Glutamatergic neuron (in vitro differentiated cells): ENCODE measurements at regions not wholly inside any gene's neighbourhood (a gene's known extent, or its start where the extent isn't known, plus 50 kb on each side); places are given as distances from the start of the nearest gene placed in this dataset.

Experiments used
- DNase-seq: peaks from one replicate; pipeline ENCODE4 v3.0.0; 2022
- H3K27ac Mint-ChIP-seq: one replicate; pipeline ENCODE4 v1.8.0; 2020; ENCODE audit warnings: mild to moderate bottlenecking, mixed read lengths, inconsistent platforms; ENCODE audit not compliant: unreplicated experiment
- H3K27me3 Mint-ChIP-seq: one replicate; pipeline ENCODE4 v1.8.0; 2020; ENCODE audit warnings: mild to moderate bottlenecking, moderate library complexity, mixed read lengths, inconsistent platforms; ENCODE audit not compliant: unreplicated experiment
- H3K36me3 Mint-ChIP-seq: one replicate; pipeline ENCODE4 v1.8.0; 2020; ENCODE audit warnings: mild to moderate bottlenecking, mixed read lengths, inconsistent platforms; ENCODE audit not compliant: unreplicated experiment
- H3K4me1 Mint-ChIP-seq: one replicate; pipeline ENCODE4 v1.8.0; 2020; ENCODE audit warnings: mild to moderate bottlenecking, low read depth, mixed read lengths, inconsistent platforms; ENCODE audit not compliant: unreplicated experiment
- H3K4me3 Mint-ChIP-seq: one replicate; pipeline ENCODE4 v1.8.0; 2020; ENCODE audit warnings: mild to moderate bottlenecking, mixed read lengths, inconsistent platforms; ENCODE audit not compliant: unreplicated experiment
- H3K9me3 Mint-ChIP-seq: one replicate; pipeline ENCODE4 v1.8.0; 2020; ENCODE audit warnings: mild to moderate bottlenecking, moderate library complexity, mixed read lengths, inconsistent platforms; ENCODE audit not compliant: unreplicated experiment
- TF ChIP-seq, protein P1 (sequence below): fragments of 200-600 bp; sonication (generic); IDR thresholded peaks from one replicate; pipeline ENCODE4 v1.5.0; 2021; ENCODE audit not compliant: partially characterized antibody, unreplicated experiment

DNA sequence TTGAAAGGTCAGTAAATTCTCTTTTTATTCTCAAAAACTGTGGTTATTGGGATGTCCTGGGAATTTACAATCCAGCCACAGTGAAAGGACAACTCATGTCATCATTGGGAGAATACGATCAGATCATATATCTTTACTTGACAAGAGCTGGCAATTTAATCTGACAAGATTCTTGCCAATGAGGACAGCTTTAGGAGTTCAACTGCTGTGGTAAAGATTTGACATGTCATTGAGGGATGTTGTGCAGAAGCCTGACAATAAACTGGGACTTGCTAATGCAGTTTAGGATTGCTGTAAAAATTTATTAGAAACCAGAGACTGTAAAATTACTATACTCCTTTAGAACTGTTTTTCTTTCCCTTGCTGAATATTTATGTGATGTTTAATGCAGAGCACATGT lies 1131.0 kb downstream of the MAT2B start:
- TF ChIP-seq, protein P1, sequence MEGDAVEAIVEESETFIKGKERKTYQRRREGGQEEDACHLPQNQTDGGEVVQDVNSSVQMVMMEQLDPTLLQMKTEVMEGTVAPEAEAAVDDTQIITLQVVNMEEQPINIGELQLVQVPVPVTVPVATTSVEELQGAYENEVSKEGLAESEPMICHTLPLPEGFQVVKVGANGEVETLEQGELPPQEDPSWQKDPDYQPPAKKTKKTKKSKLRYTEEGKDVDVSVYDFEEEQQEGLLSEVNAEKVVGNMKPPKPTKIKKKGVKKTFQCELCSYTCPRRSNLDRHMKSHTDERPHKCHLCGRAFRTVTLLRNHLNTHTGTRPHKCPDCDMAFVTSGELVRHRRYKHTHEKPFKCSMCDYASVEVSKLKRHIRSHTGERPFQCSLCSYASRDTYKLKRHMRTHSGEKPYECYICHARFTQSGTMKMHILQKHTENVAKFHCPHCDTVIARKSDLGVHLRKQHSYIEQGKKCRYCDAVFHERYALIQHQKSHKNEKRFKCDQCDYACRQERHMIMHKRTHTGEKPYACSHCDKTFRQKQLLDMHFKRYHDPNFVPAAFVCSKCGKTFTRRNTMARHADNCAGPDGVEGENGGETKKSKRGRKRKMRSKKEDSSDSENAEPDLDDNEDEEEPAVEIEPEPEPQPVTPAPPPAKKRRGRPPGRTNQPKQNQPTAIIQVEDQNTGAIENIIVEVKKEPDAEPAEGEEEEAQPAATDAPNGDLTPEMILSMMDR: no peak
- Mint-ChIP-seq H3K36me3 (no peaks in the 10 kb centered on the region), H3K27me3 (no peaks in the 10 kb centered on the region), H3K4me1 (no peaks in the 10 kb centered on the region), H3K4me3 (no peak overlapping the region), H3K9me3 (no peaks in the 10 kb centered on the region), H3K27ac (no peak overlapping the region)
- no peak for DNase-seq

DNA sequence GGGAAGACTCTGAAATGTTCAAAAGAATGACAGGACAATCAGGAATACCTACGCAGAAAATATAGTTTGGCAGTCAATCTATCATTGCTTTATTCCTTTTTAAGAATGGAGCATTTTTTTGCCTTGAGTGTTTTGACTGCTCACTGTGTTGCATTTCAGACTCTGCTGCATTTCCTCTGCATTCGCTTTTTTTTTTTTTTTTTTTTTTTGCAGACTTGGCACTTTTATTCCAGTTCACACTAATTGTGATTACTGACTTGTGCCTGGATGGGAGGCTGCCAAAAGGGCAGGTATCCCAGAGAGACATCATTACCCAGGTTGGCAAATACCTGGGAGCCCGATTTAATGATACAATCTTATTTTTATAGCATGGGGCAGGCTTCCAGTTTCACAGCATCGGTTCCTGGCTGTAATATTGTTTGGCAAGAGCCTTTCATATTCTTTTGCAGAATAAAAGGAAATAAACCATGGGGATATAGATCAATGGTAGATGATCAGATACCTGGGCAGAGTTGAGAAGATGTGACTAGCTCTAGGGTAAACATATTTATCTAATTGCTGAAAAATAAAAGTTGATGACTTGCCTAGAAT lies 1132.6 kb downstream of the MAT2B start:
- H3K36me3 Mint-ChIP-seq: no peaks in the 10 kb centered on the region
- no peak overlapping the region for H3K27ac Mint-ChIP-seq
- no peak for DNase-seq
- TF ChIP-seq, protein P1: no peak
- H3K4me3 Mint-ChIP-seq: no peak overlapping the region
- no peaks in the 10 kb centered on the region for H3K9me3 Mint-ChIP-seq
- no peaks in the 10 kb centered on the region for H3K4me1 Mint-ChIP-seq
- no peaks in the 10 kb centered on the region for H3K27me3 Mint-ChIP-seq

DNA sequence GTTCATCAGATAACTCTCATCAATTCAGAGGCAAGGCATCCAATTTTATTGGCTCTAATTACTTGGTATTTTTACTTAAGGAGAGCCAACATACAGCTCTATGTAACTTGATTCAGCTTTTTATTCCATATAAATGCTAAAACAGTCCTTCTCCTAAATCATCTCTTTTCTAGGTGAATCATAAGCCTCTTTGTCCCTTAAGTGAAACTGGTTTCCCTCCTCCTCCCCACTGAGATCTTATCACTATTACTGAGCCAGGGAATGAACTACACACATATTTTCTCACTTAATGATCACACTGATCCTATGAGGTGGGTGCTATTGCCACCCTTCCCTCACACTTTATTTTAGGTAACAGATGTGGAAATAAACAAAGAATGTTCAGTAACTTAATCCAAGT lies 1143.8 kb downstream of the MAT2B start:
- Mint-ChIP-seq H3K4me3 (no peak overlapping the region), H3K4me1 (peaks cover 2% of the 10 kb centered on the region), H3K36me3 (no peaks in the 10 kb centered on the region), H3K27ac (no peak overlapping the region), H3K27me3 (peaks cover 6% of the 10 kb centered on the region), H3K9me3 (peaks cover 2% of the 10 kb centered on the region)
- DNase-seq: no peak
- TF ChIP-seq, protein P1: no peak

DNA sequence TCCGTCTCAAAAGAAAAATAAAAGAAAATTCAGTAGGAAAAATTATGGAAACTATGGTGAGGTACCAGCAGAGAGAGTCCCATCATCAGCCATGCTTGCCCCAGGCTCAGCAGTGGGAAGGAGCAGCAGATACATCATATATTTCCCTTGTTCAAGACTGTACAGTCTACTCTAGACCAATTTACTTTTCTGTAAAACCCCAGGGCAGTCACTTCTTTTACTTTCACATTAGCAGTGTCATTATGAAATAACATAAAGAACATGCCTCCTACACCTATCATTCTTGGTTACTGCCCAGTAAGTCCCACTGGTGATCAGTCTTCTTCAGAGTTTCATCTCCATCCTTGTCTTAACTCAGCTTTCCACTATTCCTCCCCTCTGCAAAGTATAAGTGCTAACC lies 1145.0 kb downstream of the MAT2B start:
- Mint-ChIP-seq H3K27me3 (peaks cover 3% of the 10 kb centered on the region), H3K4me1 (peaks cover 2% of the 10 kb centered on the region)

DNA sequence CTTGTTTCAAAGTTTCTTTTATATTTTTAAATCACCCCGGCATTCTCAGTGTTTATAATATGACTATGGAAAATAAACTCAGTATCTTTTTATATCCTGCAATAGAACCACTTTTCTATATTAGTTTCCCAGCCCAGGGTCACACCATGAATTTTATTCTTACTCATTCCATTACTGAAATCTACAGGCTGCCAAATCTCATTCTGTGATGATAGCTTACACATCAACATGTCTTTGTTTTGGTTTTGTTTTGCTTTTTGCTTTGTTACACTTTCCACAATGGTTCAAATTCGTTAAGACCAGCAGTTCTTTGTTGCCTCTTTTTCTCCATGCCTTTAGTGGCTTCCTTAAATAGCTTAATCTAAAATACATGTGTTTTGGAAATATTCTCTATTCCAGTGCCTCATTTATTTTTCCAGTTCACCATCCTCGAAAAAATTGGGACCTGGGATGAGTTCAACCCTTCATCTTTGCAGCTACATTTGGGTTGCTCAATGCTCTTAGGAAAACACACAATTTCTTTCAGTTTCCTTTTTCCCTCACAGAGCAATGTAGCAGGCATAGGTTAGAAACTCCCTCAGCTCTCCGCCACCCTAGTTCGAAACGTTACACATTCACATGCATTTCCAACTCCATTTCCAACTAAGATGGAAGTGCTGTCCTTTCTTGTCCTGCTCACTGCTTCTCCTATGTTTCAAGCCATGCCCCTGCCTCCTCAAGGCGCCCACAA lies 1146.3 kb downstream of the MAT2B start:
- Mint-ChIP-seq H3K27ac (no peak overlapping the region), H3K9me3 (no peaks in the 10 kb centered on the region), H3K27me3 (peaks cover 3% of the 10 kb centered on the region), H3K4me3 (no peak overlapping the region), H3K4me1 (peaks cover 2% of the 10 kb centered on the region), H3K36me3 (no peaks in the 10 kb centered on the region)
- DNase-seq: no peak
- TF ChIP-seq, protein P1: no peak

More for the DNA sequence above, 1145.0 kb downstream of the MAT2B start:
- TF ChIP-seq, protein P1: no peak
- Mint-ChIP-seq H3K27ac (no peak overlapping the region), H3K4me3 (no peak overlapping the region), H3K9me3 (no peaks in the 10 kb centered on the region), H3K36me3 (no peaks in the 10 kb centered on the region)
- DNase-seq: no peak
